SK-MEL-5 (cell line): ENCODE measurements at regions not wholly inside any gene's neighbourhood (a gene's known extent, or its start where the extent isn't known, plus 50 kb on each side); places are given as distances from the start of the nearest gene placed in this dataset.

ENCODE experiments used
- DNase-seq: peaks from one replicate; pipeline ENCODE4 v3.0.0-alpha.2; 2016; ENCODE audit warnings: low read depth, low spot score
- in situ Hi-C: cut with HindIII; loops from 2 replicates; pipeline ENCODE4 v1.10.0; 2016; ENCODE audit warnings: low sequenced_read_pairs, high pct_unique_total_duplicates, low pct_unique_long_range_greater_than_20kb

GRCh38 chr12:39240587-39240986 lies 202.3 kb downstream of the KIF21A start:
- in situ Hi-C loops = no loop called here

GRCh38 chr12:39239490-39240486 lies 203.1 kb downstream of the KIF21A start:
- in situ Hi-C loops = no loop called here
- peak; percentile 98 for DNase-seq

More at GRCh38 chr12:39240587-39240986, 202.3 kb downstream of the KIF21A start:
- peak; percentile 26 for DNase-seq

DNA sequence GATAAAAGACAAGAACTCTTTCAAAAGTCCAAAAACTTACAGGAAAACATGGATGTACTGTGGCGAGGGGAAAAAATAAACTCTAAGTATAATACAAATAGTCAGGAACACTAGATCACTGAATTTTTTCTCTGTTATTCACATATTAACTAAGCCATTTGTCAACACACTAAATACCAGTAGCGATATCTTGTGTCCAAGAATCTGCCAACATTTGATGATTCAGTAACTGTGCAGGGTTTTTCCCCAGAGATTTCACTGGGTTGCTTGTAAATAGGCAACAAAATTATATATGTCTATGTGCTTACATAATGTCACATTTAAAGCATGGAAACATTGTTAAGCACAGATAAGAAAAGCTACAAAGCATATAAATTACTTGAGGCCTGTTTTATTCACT lies 205.9 kb downstream of the KIF21A start:
- no peak for DNase-seq
- in situ Hi-C loops = no loop called here

GRCh38 chr12:39235990-39236767 lies 206.7 kb downstream of the KIF21A start:
- no peak for DNase-seq

DNA sequence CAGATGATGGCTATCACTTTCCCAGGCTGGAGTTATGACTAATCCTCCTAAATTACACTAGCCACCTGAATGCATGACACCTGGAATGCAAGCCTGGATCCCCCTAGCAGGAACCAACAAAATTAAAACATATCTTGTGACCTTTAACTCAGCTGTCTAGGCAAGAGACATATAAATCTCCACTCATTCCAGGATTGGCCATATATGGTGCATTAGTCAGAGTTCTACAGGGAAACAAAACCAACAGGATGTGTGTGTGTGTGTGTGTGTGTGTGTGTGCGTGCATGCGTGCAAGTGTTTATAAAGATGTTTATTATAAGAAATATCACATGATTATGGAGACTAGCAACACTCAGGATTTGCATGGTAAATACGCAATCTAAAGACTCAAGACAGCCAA lies 212.8 kb downstream of the KIF21A start:
- in situ Hi-C loops = no loop called here
- DNase-seq = no peak

More at GRCh38 chr12:39235990-39236767, 206.7 kb downstream of the KIF21A start:
- in situ Hi-C loops = no loop called here

- DNase-seq = peak; percentile 47
- in situ Hi-C loops = no loop called here
These were observed 215.7 kb downstream of the KIF21A start for GRCh38 chr12:39227218-39227617.

- in situ Hi-C loops = no loop called here
These were observed 217.9 kb downstream of the KIF21A start for GRCh38 chr12:39224971-39225370.

GRCh38 chr12:39205969-39206368 lies 237.0 kb downstream of the KIF21A start:
- no peak for DNase-seq
- in situ Hi-C loops = no loop called here

More at GRCh38 chr12:39224971-39225370, 217.9 kb downstream of the KIF21A start:
- no peak for DNase-seq

GRCh38 chr12:39199351-39199750 lies 243.6 kb downstream of the KIF21A start:
- DNase-seq = no peak
- in situ Hi-C loops = no loop called here

DNA sequence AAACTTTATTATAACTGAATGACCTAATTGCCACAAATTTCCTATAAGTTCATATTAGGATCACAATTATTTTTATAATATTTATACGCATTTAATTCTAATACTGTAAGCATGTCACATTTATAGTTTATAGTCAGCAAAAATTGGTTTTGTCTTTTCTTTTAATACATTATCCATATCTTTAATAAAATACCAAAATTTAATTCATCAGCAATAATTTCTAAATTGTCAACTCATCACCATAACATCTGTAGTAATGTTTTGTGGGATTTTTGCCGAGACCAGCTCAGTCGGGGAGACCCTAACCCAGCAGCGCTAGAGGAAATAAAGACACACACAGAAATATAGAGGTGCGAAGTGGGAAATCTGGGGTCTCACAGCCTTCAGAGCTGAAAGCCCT lies 254.2 kb downstream of the KIF21A start:
- DNase-seq = no peak
- in situ Hi-C loops = no loop called here

DNA sequence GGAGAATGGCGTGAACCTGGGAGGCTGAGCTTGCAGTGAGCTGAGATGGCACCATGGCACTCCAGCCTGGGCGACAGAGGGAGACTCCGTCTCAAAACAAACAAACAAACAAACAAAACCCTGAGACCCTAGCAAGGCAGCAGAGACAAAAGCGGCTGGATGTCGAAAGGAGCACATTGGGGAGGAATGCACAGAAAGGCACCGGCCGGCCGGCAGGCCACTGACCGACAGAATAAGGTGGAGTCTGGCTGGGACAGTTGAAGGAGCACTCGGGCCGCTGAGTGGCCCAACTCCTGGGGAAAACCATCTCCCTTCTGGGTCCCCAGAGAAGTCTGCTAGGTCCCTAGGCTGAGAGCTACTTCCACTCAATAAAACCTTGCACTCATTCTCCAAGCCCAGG lies 256.2 kb downstream of the KIF21A start:
- in situ Hi-C loops = no loop called here
- no peak for DNase-seq

- in situ Hi-C loops = no loop called here
These were observed 264.1 kb downstream of the KIF21A start for GRCh38 chr12:39178837-39179236.

DNA sequence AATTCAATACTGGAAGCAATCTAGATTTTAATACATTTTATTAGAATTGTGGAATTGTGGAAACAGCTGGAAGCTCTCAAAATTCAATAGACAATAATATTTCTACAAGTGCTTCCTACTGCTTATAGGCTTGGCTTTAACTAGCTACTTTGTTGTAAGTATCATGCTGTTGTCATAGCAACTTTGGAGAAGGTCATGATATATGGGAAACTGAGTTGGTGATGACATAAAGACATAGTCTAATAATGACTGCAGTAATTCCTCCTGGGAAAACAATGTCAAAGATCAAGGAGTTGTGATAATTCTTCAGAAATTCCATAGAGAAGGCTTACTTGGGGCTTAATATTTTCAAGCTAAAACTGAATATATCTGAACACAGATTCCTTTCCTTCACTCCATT lies 266.6 kb downstream of the KIF21A start:
- in situ Hi-C loops = no loop called here
- no peak for DNase-seq

More at GRCh38 chr12:39178837-39179236, 264.1 kb downstream of the KIF21A start:
- no peak for DNase-seq

- no peak for DNase-seq
- in situ Hi-C loops = no loop called here
These were observed 268.3 kb upstream of the CPNE8 start for GRCh38 chr12:39173726-39174125.

GRCh38 chr12:39165338-39165737 lies 259.9 kb upstream of the CPNE8 start:
- no peak for DNase-seq
- in situ Hi-C loops = no loop called here

DNA sequence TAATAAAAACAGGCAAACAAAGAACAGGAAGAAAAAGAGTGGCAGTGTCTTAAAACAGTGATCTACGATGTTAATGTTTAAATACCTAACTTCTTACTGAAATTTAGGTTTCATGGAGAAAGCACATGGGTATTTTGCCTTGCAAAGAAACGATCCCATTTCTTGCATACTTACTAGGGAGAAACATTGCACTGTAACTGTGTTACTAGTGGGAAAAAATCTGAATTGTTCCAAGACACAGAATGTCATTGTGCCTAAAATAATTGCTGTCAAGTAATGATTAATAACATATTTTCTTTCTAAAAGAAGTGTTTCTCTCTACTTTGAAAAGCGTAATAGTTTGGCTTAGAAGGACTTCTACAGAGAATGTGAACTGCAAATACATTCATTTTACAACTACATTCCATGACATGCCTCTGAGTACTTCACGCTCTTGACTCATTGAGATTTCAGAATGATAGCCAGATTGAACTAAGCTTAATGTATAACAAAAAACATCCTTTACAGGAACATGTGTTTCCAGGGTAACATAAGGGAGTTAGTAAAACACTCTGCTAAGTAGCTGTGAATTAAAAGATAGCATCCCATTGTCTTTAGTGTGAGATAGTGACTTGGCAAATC lies 256.2 kb upstream of the CPNE8 start:
- DNase-seq = peak; percentile 55
- in situ Hi-C loops = no loop called here

DNA sequence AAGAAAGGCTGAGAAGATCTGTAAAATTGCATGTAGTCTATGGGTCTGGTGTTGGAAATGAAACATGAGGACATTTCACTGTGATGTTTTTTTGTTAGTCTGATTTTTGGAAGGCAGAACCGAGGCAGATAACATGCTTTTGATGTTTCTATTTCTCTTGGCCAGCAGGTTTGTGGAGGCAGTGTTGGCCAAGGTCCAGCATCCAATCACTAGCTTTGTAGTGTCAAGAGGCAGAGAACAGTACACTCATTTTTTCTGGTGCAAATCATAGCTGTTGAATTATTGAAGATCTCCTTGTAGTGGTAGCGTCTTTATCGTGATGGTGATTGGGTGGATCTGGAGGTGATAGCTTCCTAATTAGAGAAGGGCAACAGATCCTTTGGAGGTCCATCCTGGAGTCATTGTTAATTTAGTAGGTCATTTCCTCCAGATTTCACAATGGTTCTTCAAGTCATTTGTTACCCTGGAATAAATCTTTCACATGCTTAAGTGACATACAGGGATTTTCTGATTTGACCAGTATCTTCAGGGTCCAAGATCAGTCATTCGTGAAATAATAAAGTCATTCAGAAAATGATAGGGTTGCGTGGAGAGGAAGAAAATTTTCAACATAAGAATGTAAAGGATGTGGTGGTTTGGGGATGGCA lies 252.4 kb upstream of the CPNE8 start:
- in situ Hi-C loops = no loop called here
- no peak for DNase-seq
